Thyroid gland (tissue), 4 donors: ENCODE measurements at regions not wholly inside any gene's neighbourhood (a gene's known extent, or its start where the extent isn't known, plus 50 kb on each side); places are given as distances from the start of the nearest gene placed in this dataset.

Experiments
- DNase-seq, 2 donors: peaks; one replicate each; pipeline ENCODE4 v3.0.0-alpha.2; 2019
- H3K27ac ChIP-seq, 3 donors: fragments of 200-600 bp; sonication (generic); 1 replicate in 2 of 3; 2 replicates in 1 of 3; pipeline ENCODE4 v1.5.1; 2016 to 2019; ENCODE audit warnings: mild to moderate bottlenecking in 1 of 3, moderate library complexity in 1 of 3
- H3K27me3 ChIP-seq: fragments of 200-600 bp; sonication (generic); one replicate; pipeline ENCODE4 v1.5.1; 2019
- H3K36me3 ChIP-seq, 2 donors: fragments of 200-600 bp; sonication (generic); one replicate each; pipeline ENCODE4 v1.5.1; 2016 to 2019
- H3K4me1 ChIP-seq, 2 donors: fragments of 200-600 bp; sonication (generic); one replicate each; pipeline ENCODE4 v1.5.1; 2017 to 2019
- H3K4me3 ChIP-seq, 3 donors: fragments of 200-600 bp; sonication (generic); replicated peaks in 1 of 3; 1 replicate in 2 of 3; 2 replicates in 1 of 3; pipeline ENCODE4 v1.5.1; 2016; ENCODE audit warnings: mild to moderate bottlenecking in 1 of 3
- H3K9me3 ChIP-seq: fragments of 200-600 bp; sonication (generic); one replicate; pipeline ENCODE4 v1.5.1; 2017
- POLR2A ChIP-seq, 2 donors: fragments of 450-650 bp; IDR thresholded peaks; one replicate each; pipeline ENCODE4 v1.6.1; 2017; ENCODE audit warnings: antibody characterized with exemption in 2 of 2, mild to moderate bottlenecking in 2 of 2, moderate library complexity in 1 of 2
- WGBS, 2 donors: methylation state at CpG; one replicate each; pipeline ENCODE4 v1.1.5; 2017; 5-methylcytosine and 5-hydroxymethylcytosine counted together
- intact Hi-C: fragments of 100-400 bp; cut with DNase I; formaldehyde crosslinking; loops from one replicate; pipeline ENCODE4 v1.15.1; 2023
- TF ChIP-seq, protein P1 (sequence below), 6 experiments: fragments of 200-600 bp in 3 of 6; fragments of 450-650 bp in 3 of 6; sonication (generic) in 3 of 6; IDR thresholded peaks; one replicate each; pipeline ENCODE4 v1.5.1; 2016 to 2019; ENCODE audit warnings: antibody characterized with exemption in 6 of 6, mild to moderate bottlenecking in 2 of 6, inconsistent platforms in 1 of 6, moderate library complexity in 1 of 6

GRCh38 chr1:68703921-68704354, 207.1 kb upstream of the DEPDC1 start:
- no peak for DNase-seq
- TF ChIP-seq POLR2A (IDR thresholded peaks at IDR 0.05): no peak
- TF ChIP-seq, protein P1, sequence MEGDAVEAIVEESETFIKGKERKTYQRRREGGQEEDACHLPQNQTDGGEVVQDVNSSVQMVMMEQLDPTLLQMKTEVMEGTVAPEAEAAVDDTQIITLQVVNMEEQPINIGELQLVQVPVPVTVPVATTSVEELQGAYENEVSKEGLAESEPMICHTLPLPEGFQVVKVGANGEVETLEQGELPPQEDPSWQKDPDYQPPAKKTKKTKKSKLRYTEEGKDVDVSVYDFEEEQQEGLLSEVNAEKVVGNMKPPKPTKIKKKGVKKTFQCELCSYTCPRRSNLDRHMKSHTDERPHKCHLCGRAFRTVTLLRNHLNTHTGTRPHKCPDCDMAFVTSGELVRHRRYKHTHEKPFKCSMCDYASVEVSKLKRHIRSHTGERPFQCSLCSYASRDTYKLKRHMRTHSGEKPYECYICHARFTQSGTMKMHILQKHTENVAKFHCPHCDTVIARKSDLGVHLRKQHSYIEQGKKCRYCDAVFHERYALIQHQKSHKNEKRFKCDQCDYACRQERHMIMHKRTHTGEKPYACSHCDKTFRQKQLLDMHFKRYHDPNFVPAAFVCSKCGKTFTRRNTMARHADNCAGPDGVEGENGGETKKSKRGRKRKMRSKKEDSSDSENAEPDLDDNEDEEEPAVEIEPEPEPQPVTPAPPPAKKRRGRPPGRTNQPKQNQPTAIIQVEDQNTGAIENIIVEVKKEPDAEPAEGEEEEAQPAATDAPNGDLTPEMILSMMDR (IDR thresholded peaks at IDR 0.05): no peak
- intact Hi-C loops: no loop called here
- 82 to 93% methylated on average over 2 of the region's 2 CpGs for WGBS, 2 donors
- Histone ChIP-seq H3K27me3 (no peaks in the 10 kb centered on the region), H3K27ac (no peak overlapping the region), H3K36me3 (no peaks in the 10 kb centered on the region), H3K9me3 (no peaks in the 10 kb centered on the region), H3K4me3 (no peak overlapping the region), H3K4me1 (no peaks in the 10 kb centered on the region)

- 56 to 69% methylated on average over 2 of the region's 2 CpGs for WGBS, 2 donors
- intact Hi-C loops: no loop called here
- Histone ChIP-seq H3K4me1 (no peaks in the 10 kb centered on the region), H3K4me3 (no peak overlapping the region), H3K36me3 (no peaks in the 10 kb centered on the region), H3K27ac (no peak overlapping the region), H3K27me3 (no peaks in the 10 kb centered on the region), H3K9me3 (no peaks in the 10 kb centered on the region)
- TF ChIP-seq POLR2A (IDR thresholded peaks at IDR 0.05): no peak
- TF ChIP-seq, protein P1 (IDR thresholded peaks at IDR 0.05): no peak
- DNase-seq: no peak
Observed at GRCh38 chr1:68704800-68705443, 208.0 kb upstream of the DEPDC1 start.

DNA sequence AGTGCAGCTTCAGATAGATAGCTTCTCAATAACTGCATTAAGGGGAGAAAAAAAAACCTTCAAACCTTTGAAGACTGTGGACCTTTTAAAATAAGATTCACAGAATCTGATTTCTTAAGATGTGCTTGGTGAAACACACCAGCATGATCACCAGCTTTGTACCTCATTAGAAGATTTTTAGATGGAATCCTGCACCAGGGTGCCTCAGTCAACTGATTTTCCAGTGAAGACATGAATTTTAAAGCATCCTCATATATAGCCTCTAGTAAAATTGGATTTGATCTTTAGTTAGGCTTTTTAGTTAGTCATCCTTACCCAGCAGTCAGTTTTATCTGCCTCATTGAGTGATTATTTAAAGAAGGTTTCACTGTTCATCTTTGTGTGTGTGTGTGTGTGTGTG, 208.6 kb upstream of the DEPDC1 start:
- Histone ChIP-seq H3K27ac (no peak overlapping the region), H3K36me3 (no peaks in the 10 kb centered on the region), H3K4me1 (no peaks in the 10 kb centered on the region), H3K27me3 (no peaks in the 10 kb centered on the region), H3K9me3 (no peaks in the 10 kb centered on the region), H3K4me3 (no peak overlapping the region)
- TF ChIP-seq, protein P1 (IDR thresholded peaks at IDR 0.05): no peak
- TF ChIP-seq POLR2A (IDR thresholded peaks at IDR 0.05): no peak
- intact Hi-C loops: no loop called here
- DNase-seq: no peak

GRCh38 chr1:68706639-68707317, 209.9 kb upstream of the DEPDC1 start:
- Histone ChIP-seq H3K27me3 (no peaks in the 10 kb centered on the region), H3K36me3 (no peaks in the 10 kb centered on the region), H3K4me3 (no peak overlapping the region), H3K4me1 (no peaks in the 10 kb centered on the region), H3K9me3 (no peaks in the 10 kb centered on the region), H3K27ac (no peak overlapping the region)
- TF ChIP-seq POLR2A (IDR thresholded peaks at IDR 0.05): no peak
- TF ChIP-seq, protein P1 (IDR thresholded peaks at IDR 0.05): no peak
- 84 to 86% methylated on average over 4 of the region's 4 CpGs for WGBS, 2 donors
- no peak for DNase-seq
- intact Hi-C loops: no loop called here

DNA sequence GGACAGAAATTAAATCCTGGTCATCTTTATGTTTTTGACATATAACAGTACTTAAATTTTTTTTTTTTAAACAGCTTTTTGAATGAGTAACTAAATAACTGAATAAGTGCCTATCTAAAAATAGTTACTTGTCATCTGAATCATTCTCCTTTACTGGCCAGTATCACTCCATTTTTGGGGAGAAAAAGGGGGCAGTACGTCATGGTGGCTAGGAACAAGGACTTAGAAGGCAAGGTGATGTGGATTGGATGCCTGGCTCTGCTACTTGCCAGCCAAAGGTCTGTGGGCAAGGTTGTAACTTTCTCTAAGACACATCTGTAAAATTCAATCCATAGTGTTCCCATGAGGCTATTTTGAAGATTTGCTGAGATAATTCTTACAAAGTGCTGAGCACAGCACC, 220.4 kb upstream of the DEPDC1 start:
- intact Hi-C loops: no loop called here
- DNase-seq: no peak
- H3K4me3 ChIP-seq: no peak overlapping the region
- H3K36me3 ChIP-seq: no peaks in the 10 kb centered on the region
- H3K9me3 ChIP-seq: no peaks in the 10 kb centered on the region
- H3K4me1 ChIP-seq: no peaks in the 10 kb centered on the region
- no peaks in the 10 kb centered on the region for H3K27me3 ChIP-seq
- H3K27ac ChIP-seq: no peak overlapping the region
- TF ChIP-seq POLR2A (IDR thresholded peaks at IDR 0.05): no peak
- TF ChIP-seq, protein P1 (IDR thresholded peaks at IDR 0.05): no peak
- 73% methylated on average over 1 of the region's 1 CpG for WGBS, 2 donors
